WERI-Rb-1 (cell line): ENCODE measurements at regions not wholly inside any gene's neighbourhood (a gene's known extent, or its start where the extent isn't known, plus 50 kb on each side); places are given as distances from the start of the nearest gene placed in this dataset.

Source experiments
- DNase-seq: peaks from one replicate; pipeline ENCODE4 v3.0.0-alpha.2; 2020
- H3K27ac ChIP-seq: fragments of 250-450 bp; sonication (Bioruptor Pico); 2 replicates; pipeline ENCODE4 v1.5.1; 2020; ENCODE audit warnings: mild to moderate bottlenecking, moderate library complexity
- H3K27me3 ChIP-seq: fragments of 250-450 bp; sonication (Bioruptor Pico); 2 replicates; pipeline ENCODE4 v1.5.1; 2021; ENCODE audit warnings: mild to moderate bottlenecking, low read depth, moderate library complexity; ENCODE audit not compliant: insufficient read depth, severe bottlenecking
- H3K36me3 ChIP-seq: fragments of 250-450 bp; sonication (Bioruptor Pico); 2 replicates; pipeline ENCODE4 v1.5.1; 2020; ENCODE audit warnings: mild to moderate bottlenecking, moderate library complexity
- H3K4me3 ChIP-seq: 2 replicates; pipeline ENCODE4 v1.5.1; 2011; ENCODE audit warnings: low read depth, mild to moderate bottlenecking, control low read depth, low read length
- H3K9me3 ChIP-seq: fragments of 250-450 bp; sonication (Bioruptor Pico); 2 replicates; pipeline ENCODE4 v1.5.1; 2021; ENCODE audit warnings: mild to moderate bottlenecking, moderate library complexity; ENCODE audit not compliant: severe bottlenecking
- CTCF ChIP-seq: IDR thresholded peaks from 2 replicates; pipeline ENCODE4 v1.5.1; 2011; ENCODE audit warnings: low read depth, mild to moderate bottlenecking, control low read depth, inconsistent platforms, low read length

DNA sequence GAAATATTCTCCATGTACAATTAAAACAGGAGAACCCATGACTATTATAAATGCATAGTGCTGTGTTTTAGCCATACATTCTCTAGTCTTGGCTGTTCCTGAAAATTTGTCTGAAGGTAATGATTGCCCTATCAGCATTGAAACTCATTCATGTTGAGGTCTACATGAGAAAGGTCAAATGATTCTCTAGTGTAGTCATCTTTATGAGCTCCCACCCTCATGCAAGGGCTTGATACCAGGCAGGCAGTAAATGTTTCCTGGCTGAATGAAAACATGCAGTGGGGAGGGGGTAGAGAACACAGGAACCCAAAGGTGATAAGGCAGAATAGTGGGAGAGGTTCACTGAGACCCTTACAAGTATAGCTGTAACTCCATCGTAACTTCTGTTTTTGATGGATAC lies 424.3 kb downstream of the COG6 start:
- Histone ChIP-seq H3K27ac (no peak overlapping the region), H3K27me3 (no peaks in the 10 kb centered on the region), H3K9me3 (no peaks in the 10 kb centered on the region), H3K4me3 (no peak overlapping the region), H3K36me3 (no peaks in the 10 kb centered on the region)
- no peak for TF ChIP-seq CTCF
- no peak for DNase-seq

DNA sequence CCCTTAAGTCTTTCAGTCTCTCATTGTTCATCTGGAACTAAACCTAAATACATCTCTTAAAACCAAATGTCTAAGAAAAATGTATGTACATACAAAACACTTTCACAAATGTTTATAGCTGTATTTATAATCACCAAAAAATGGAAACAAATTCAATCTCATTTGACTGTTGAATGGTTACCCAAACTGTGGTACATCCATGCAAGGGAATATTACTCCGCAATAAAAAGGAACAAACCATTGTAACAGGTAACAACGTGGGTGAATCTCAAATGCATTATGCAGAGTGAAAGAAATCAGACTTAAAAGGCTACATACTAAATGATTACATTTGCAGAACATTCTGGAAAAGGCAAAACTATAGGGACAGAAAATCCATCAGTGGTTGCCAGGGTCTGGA lies 425.2 kb downstream of the COG6 start:
- TF ChIP-seq CTCF, result no peak
- no peaks in the 10 kb centered on the region for H3K36me3 ChIP-seq
- H3K4me3 ChIP-seq, result no peak overlapping the region
- DNase-seq, result no peak
- no peaks in the 10 kb centered on the region for H3K27me3 ChIP-seq
- no peak overlapping the region for H3K27ac ChIP-seq
- no peaks in the 10 kb centered on the region for H3K9me3 ChIP-seq

- H3K27ac ChIP-seq, result no peak overlapping the region
- H3K9me3 ChIP-seq, result no peaks in the 10 kb centered on the region
- H3K36me3 ChIP-seq, result no peaks in the 10 kb centered on the region
- H3K27me3 ChIP-seq, result no peaks in the 10 kb centered on the region
- no peak for DNase-seq
- TF ChIP-seq CTCF, result no peak
- H3K4me3 ChIP-seq, result no peak overlapping the region
These were observed 427.2 kb downstream of the COG6 start for GRCh38 chr13:40082639-40083038.

GRCh38 chr13:40083841-40084240 lies 428.4 kb downstream of the COG6 start:
- H3K36me3 ChIP-seq, result no peaks in the 10 kb centered on the region
- H3K9me3 ChIP-seq, result no peaks in the 10 kb centered on the region
- no peak for DNase-seq
- no peak overlapping the region for H3K4me3 ChIP-seq
- TF ChIP-seq CTCF, result no peak
- H3K27ac ChIP-seq, result no peak overlapping the region
- H3K27me3 ChIP-seq, result no peaks in the 10 kb centered on the region

DNA sequence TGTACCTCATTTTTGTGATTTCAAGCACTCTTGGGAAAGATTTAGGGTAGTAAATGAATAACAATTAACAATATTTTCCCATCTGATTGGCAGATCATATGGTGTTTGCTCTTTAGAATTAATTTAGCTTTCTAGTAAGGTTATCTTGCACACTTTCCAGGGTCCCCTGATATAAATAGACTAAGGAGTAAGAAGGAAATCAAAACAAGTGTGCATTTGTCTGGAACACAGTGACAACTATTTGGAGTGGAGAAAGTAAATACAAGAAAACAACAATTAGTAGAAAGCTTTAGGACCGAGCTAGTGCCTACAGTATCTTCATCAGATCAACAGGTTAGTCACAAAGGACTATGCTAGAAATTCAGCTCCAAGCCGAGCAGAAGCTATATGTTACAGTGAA lies 429.5 kb downstream of the COG6 start:
- DNase-seq, result no peak
- Histone ChIP-seq H3K36me3 (no peaks in the 10 kb centered on the region), H3K4me3 (no peak overlapping the region), H3K27me3 (no peaks in the 10 kb centered on the region), H3K27ac (no peak overlapping the region), H3K9me3 (no peaks in the 10 kb centered on the region)
- no peak for TF ChIP-seq CTCF
